GOT3 (cell line): ENCODE measurements at regions not wholly inside any gene's neighbourhood (a gene's known extent, or its start where the extent isn't known, plus 50 kb on each side); places are given as distances from the start of the nearest gene placed in this dataset.

Experiments used
- DNase-seq: peaks from one replicate; lab custom pipeline; 2025; ENCODE audit warnings: mixed read lengths; lab: John Stamatoyannopoulos, UW

- no peak for DNase-seq
These were observed 149.7 kb upstream of the VANGL1 start for GRCh38 chr1:115492019-115492595.

GRCh38 chr1:115491298-115492018, 150.3 kb upstream of the VANGL1 start:
- DNase-seq, result no peak

- DNase-seq, result no peak
These were observed 141.0 kb upstream of the NGF start for GRCh38 chr1:115479055-115479482.

- DNase-seq, result no peak
These were observed 139.0 kb upstream of the NGF start for GRCh38 chr1:115477071-115477470.

GRCh38 chr1:115476616-115477015, 138.6 kb upstream of the NGF start:
- no peak for DNase-seq

GRCh38 chr1:115475901-115476300, 137.9 kb upstream of the NGF start:
- no peak for DNase-seq

- no peak for DNase-seq
These were observed 137.2 kb upstream of the NGF start for GRCh38 chr1:115475252-115475651.

GRCh38 chr1:115473986-115474565, 136.0 kb upstream of the NGF start:
- no peak for DNase-seq

GRCh38 chr1:115469703-115470476, 131.8 kb upstream of the NGF start:
- DNase-seq, result no peak

- no peak for DNase-seq
These were observed 129.7 kb upstream of the NGF start for GRCh38 chr1:115467790-115468189.

GRCh38 chr1:115467196-115467595, 129.1 kb upstream of the NGF start:
- DNase-seq, result no peak

- DNase-seq, result no peak
These were observed 128.4 kb upstream of the NGF start for GRCh38 chr1:115466433-115466832.

GRCh38 chr1:115465802-115466363, 127.8 kb upstream of the NGF start:
- DNase-seq, result no peak

GRCh38 chr1:115463347-115463746, 125.3 kb upstream of the NGF start:
- no peak for DNase-seq

GRCh38 chr1:115462566-115463076, 124.6 kb upstream of the NGF start:
- DNase-seq, result no peak

- DNase-seq, result no peak
These were observed 123.5 kb upstream of the NGF start for GRCh38 chr1:115461526-115461925.

- DNase-seq, result no peak
These were observed 121.1 kb upstream of the NGF start for GRCh38 chr1:115459161-115459560.

GRCh38 chr1:115458426-115459114, 120.5 kb upstream of the NGF start:
- no peak for DNase-seq

GRCh38 chr1:115457289-115457688, 119.2 kb upstream of the NGF start:
- DNase-seq, result no peak

- no peak for DNase-seq
These were observed 118.5 kb upstream of the NGF start for GRCh38 chr1:115456441-115456961.

GRCh38 chr1:115454837-115455511, 116.9 kb upstream of the NGF start:
- DNase-seq, result no peak
